GM19372 (cell line): ENCODE measurements at regions not wholly inside any gene's neighbourhood (a gene's known extent, or its start where the extent isn't known, plus 50 kb on each side); places are given as distances from the start of the nearest gene placed in this dataset.
"Not testable (repeated sequence)": the region's sequence is repeated elsewhere in the genome, so short reads cannot be mapped to it uniquely, and the experiment has no call there.

Source experiments
- ATAC-seq: cut with Tn5 transposase; IDR thresholded peaks from one replicate; pipeline ENCODE4 v1.9.1; 2021; ENCODE audit warnings: mild to moderate bottlenecking, low read depth, moderate library complexity; ENCODE audit not compliant: unreplicated experiment

DNA sequence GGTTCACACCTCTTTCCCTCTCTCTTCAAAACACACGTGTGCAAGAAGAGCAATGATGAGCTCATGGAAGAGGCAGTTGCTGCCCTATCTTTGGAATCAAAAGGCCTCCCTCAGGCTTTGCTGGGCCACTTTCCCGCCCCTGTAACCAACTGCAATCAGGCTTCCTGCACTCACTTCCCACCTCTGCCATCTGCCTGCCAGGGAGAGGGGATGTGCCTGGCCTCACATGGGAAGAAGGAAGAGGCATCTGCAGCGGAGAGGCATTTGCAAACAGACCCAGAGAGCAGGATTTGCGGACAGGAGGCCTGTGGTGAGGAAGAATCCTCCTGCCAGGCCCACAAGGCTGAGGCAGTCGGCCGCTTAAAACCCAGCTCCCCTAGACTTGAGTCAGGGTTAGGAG, 175.6 kb upstream of the ATP10A start:
- no peak for ATAC-seq

DNA sequence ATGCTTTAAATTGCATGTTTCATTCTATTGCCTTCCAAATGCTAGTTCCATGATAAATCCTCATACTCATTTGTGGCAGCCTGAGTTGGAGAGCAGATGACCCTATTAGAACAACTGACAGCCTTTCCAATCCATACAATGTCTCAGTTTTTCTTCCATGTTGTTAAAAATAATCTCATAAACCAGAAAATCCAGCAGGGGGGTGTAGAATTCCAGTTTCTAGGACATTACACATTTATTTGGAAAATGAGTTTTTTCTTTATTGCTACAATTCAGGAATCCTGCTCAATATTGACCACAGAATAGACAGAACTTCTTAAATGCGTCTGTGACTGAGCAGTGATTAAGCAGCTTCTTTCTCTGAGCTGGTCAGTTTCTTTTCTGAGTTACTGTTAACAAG, 174.2 kb upstream of the ATP10A start:
- ATAC-seq = no peak

DNA sequence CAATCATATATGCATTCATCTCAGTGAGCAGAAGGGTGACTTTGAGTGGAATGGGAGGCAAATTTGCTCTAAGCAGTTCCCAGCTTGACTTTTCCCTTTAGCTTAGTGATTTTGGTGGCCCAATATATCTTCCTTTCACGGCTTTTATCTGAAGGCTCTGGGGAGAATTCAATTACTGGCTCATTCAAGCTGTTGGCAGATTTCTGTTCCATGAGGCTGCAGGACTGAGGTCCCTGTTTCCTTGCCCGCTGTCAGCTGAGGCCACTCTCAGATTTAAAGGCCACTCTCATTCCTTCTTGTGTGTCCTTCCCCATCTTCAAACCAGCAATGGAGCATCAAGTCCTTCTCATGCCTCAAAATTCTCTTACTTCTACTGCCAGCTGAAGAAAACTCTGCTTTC, 170.4 kb upstream of the ATP10A start:
- no peak for ATAC-seq

DNA sequence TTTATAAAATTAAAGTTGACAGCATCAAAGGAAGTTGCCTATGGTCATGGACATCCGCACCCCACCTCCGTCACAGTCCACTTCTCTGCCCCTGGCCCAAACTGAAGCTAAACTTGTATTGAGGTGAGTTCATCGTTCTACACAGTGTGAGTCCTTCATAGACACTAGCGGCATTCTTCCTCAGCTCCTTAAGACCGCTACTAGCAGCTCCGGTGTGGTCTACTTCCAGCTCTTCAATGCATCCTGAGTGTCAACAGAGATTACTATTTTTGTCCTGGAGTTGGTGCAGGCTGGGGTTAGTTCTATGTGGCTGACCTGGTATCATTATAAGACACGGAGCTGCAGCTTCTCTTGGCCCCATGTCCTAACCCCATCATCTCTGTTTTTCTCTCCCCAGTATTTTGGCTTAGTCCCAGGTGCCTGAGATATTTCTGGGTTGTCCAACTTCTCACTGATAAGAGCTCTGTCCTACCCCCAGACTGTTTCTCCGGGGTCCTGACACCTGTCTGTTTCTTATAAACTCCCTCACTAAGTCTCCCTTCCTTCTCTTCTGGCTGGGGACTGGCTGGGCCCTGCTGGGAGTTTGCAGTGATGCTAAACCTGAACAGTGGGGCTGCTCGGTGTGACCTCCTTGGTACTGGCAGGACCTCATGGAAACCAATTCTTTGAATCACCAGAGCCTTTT, 169.2 kb upstream of the ATP10A start:
- ATAC-seq = no peak

DNA sequence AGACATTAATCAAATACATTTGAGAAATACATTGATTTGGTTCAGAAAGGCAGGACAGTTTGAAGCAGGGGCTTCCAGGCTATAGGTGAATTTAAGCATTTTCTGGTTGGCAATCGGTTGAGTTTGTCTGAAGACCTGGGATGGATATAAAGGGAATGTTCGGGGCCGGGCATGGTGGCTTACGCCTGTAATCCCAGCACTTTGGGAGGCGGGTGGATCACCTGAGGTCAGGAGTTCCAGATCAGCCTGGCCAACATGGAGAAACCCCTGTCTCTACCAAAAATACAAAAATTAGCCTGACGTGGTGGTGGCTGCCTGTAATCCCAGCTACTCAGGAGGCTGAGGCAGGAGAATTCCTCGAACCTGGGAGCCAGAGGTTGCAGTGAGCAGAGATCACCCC, 166.5 kb upstream of the ATP10A start:
- ATAC-seq = not testable (repeated sequence)

DNA sequence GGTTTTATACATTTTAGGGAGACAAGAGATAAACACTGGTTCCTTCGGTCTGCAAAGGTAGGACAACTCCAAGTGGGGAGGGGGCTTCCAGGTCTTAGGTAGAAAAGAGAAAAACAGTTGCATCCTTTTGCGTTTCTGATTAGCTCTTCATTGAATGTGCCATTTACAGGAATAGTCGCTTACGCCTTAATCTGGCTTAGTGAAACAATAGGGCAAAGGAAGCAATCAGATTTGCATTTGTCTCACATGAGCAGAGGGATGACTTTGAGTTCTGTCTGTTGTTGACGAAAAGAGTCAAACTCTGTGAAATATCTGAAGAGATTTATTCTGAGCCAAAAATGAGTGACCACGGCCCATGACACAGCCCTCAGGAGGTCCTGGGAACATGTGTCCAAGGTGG, 166.0 kb upstream of the ATP10A start:
- ATAC-seq = no peak

DNA sequence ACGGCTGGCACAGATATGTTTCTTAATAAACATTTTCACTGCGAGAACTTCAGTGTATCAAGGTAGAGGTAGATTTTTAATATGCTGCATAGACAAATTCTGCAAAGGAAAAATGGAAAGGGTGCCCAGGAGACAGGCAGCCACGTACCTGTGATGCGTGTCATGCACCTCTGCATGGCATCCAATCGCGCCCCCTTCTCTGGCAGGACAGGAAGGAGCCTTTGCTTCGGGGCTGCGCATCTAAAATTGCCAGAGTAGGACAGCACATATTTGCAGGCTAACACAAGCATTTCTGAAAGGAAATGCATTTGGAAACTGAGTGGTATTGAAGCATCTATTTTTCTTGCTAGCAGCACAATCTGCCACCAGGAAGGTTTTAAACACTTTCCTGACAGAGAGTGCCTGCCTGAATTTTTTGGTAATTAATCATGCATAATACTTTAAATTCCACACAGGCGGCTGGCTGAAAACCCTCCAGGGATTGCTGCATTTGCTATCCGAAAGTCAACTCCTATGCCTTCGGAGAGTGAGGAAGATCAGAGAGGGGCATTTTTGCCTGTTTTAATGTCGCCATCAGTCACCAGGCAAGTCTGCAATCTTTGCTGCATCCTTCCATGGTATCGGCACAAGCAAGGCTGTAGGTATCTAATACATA, 165.1 kb upstream of the ATP10A start:
- ATAC-seq = no peak

DNA sequence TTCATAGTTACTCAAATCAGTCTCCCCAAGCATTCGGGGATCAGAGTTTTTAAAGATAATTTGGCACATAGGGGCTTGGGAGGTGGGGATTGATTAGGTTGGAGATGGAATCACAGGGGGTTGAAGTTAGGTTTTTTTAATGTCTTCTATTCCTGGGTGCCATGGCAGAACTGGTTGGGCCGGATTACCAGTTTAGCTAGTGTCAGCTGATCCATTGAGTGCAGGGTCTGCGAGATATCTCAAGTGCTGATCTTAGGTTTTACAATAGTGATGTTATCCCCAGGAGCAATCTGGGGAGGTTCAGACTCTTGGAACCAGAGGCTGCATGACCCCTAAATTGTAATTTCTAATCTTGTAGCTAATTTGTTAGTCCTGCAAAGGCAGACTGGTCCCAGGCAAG, 163.5 kb upstream of the ATP10A start:
- not testable (repeated sequence) for ATAC-seq

DNA sequence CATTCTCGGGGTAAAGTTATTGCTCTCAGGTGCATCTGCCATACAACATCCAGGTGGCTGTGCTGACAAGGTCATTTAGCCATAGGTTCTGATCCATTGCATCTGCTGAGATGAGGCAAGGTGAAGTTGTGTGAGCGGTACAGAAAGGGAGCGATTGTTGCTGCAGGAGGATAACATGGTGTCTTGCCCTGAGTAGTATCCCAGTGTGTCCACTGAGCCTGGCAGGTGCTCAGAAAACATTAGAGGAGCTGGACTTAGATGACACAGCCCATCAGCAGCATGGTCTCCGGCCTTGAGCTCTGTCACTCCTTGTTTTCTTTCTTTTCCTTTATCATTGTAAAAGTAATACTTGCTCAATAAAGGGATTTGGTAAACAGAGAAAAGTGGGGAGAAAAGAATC, 161.1 kb upstream of the ATP10A start:
- no peak for ATAC-seq

DNA sequence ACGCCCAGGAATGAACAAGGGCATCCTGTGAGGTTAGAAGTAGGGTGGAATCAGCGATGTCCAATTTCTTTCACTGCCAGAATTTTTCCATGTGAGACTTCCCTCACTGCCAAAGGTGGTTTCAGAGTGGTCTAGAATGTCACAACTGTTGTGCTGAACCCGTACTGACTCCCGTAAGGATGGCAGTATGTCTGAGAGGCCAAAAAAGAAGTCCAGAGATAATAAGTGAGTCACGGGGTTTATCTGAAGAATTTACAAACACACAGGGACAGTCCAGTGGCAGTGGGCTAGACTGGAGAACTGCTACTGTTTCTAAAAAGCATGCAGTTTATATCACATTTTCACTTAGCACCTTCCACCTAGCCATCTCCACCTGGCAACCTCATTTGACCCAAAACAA, 160.6 kb upstream of the ATP10A start:
- ATAC-seq = no peak

DNA sequence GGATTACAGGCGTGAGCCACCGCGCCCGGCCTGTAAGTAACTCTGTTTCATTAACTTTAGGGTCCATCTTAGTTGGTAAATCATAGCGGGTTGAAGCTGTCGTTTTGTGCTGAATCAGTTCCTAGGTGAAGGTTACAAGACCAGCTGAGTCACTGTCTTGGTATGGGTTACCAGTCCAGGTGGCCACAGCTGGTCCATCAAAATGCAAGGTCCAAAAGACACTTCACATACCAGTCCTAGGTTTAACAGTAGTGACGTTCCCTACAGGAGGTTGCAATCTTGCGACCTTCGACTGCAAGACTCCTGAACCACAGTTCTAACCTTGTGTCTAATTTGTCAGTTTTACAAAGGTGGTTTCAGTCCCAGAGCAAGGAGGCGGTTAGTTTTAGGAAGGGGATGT, 160.1 kb upstream of the ATP10A start:
- no peak for ATAC-seq

DNA sequence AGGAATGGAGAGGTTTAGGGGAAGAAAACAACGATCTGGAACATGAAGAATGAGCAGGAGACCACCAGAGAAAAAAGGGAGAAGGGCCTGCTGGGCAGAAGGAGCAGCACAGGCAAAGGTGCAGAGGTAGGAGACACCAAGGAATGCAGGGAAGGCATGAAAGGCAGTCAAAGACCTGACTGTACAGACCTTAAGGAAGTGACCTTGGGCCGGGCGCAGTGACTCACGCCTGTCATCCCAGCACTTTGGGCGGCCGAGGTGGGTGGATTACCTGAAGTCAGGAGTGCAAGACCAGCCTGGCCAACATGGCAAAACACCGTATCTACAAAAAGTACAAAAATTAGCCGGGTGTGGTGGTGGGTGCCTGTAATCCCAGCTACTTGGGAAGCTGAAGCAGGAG, 157.7 kb upstream of the ATP10A start:
- no peak for ATAC-seq

DNA sequence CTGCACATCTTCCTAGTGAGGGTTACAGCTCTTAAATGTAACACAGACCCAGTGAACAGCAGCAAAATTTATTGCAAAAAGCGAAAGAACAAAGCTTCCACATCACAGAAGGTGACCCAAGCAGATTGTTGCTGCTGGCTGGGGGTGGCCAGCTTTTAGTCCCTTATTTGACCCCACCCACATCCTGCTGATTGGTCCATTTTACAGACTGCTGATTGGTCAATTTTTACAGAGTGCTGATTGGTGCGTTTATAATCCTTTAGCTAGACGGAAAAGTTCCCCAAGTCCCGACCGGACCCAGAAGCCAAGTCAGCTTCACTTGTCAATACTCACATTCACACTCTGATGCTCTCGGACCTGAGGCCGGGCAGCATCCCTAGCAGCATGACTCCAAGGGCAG, 154.5 kb upstream of the ATP10A start:
- no peak for ATAC-seq

DNA sequence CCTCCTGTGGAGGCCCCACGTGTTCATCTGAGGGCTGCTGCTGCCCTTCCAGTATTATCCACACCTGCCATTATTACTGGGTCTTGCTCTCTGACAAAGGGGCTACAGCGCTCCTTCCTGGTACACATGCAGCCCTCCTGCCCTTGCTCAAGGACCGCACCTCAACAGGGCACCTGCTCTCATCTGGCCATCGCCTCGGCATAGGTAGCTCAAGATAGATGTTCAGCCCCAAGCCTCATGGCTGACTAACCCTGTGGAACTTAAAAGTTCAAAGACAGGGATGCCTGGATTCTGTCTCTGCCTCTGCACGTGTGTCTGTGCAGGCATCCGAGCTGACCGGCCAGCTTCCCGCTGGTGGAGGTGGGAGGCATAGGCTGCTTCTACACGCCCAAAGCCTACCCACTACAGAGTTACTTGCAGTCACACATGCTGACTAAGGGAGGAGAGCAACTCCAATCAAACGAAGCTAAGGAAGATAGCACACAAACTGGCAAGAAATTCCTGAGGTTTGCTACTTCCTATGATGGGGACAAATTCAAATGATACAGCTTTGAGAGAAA, 152.5 kb upstream of the ATP10A start:
- no peak for ATAC-seq

DNA sequence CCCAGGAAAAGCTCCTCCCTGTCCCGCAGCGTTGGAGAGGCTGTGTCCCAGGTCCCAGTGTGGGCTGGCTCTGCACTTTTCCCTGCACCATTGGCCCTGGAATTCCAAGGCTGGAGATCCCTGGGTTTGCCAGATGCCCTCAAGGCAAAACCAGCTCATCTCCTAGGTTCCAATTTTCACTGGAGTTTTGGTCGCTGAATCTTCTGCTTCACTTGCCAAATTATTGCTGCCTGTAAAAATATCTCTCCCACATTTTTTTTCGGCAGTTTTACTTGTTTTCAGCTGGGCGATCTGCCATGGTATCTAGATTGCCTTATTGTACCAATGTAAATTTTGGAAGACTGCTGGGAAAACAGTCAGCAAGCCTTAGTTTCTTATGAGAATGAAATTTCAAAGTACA, 150.9 kb upstream of the ATP10A start:
- ATAC-seq = no peak

DNA sequence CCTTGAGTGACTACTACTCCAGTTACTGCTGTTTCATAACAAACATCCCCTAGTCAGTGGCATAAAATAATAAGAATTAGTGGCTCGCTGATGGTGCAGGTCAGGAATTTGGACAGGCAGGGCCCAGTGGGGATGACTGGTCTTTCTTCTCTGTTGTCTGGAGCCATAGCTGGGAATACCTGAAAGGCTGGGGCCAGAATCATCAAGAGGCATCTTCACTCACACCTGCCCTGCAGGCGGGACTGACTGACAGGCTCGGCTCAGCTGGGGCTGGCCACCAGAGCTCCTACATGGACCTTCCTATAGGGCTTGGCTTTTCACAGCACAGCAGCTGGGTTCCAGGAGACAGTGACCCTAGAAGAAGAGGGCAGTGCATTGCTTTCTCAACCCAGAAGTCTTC, 148.8 kb upstream of the ATP10A start:
- ATAC-seq = no peak

DNA sequence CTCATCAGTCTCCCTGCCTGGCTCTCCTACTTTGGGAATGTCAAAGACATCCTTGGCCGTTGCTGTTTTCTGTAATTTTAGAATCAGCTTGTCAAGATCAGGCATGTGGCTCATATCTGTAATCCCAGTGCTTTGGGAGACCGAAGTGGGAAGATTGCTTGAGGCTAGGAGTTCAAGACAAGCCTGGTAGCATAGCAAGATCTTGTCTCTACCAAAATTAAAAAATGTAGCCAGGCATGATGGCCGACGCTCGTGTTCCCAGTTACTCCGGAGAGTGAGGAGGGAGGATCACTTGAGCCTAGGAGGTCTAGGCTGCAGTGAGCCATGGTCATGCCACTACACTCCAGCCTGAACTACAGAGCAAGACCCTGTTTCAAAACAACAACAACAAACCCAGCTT, 144.0 kb upstream of the ATP10A start:
- ATAC-seq = no peak

DNA sequence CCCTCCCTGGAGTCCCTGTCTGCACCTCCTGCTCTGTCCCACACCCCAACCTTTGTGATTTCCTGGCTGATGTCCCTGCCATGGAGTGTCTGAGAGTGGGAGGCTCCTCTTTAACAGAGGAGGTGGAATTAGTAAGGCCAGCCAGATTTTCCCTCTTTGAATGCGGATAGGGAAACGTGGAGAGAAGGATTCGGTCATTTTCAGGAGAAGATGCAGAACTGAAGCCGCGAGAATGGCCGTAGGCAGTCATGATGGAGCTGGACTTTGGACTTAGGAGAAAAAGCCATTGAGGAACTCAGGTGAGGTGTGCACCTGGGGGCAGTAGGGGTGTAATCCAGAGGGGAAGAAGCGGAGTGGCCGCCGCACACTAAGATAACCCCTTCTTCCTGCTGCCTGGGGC, 138.1 kb upstream of the ATP10A start:
- no peak for ATAC-seq

DNA sequence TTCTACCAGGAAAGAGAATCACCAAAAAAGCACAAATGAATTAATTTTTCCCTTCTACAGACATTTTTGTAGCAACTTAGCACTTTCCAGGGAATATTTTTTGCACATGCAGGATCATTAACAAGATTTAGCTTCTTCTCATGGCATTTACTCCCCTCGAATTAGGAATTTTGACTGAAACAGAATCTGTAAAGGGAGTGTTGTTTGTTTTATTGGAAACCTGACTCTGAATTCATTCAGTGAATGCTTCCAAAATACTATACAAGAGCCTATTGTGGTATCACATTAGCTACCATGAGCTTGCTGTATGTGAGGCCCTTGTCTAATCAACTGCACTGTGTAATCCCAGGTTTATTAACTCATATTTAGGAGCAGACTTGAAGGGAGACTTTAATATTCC, 130.4 kb upstream of the ATP10A start:
- no peak for ATAC-seq

DNA sequence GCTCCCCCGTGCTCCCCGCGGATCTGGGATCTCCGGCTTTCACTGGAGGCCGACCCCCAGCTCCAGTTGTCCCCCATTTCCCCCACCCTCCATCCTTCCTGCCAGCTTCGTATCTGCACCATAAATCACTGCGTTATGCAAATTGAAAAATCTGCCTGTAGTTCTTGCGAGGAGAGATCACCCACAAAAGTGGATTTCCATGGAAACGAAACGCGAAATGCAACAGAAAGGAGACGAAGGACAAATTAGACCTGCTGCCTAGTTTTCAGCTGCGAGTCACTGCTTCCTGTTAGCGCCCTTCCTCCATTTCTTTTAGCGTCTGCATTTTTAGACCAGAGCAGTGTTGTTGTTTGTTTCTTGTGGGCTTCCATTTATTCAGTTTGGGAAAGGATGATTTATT, 127.1 kb upstream of the ATP10A start:
- no peak for ATAC-seq

DNA sequence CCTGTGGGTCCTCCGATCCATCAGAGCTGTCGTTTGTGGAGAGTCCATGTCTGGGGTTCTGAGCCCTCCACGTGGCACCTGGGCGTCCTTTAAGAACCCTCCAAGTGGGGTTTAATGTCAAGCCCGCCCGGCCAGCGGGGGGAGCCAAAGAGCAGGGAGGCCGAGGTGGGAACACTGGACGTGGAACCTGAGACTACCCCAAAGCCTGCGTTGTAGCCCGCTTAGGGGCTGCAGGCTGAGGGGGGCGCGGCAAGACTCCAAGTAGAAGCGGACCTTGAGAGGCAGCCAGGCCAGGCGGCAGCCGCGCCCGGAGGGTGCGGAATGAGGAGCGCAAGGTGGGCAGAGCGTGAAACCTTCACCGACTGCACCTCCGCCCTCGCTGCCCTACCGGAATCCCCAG, 126.2 kb upstream of the ATP10A start:
- no peak for ATAC-seq

DNA sequence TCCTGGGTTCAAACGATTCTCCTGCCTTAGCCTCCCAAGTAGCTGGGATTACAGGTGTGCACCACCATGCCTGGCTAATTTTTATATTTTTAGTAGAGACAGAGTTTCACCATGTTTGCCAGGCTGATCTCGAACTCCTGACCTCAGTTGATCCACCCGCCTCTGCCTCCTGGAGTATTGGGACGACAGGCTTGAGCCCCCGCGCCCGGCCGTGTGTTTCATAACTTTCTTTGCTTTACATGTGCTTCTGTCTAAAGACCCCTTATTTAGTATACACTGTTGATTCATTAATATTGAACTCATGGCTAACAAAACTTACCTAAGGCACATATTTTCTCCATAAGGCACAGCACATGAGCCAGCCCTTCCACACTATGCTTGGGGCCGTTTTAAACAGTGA, 125.6 kb upstream of the ATP10A start:
- not testable (repeated sequence) for ATAC-seq
